Vagina (tissue), 2 donors: ENCODE measurements at regions not wholly inside any gene's neighbourhood (a gene's known extent, or its start where the extent isn't known, plus 50 kb on each side); places are given as distances from the start of the nearest gene placed in this dataset.

Source experiments
- DNase-seq, 2 donors: peaks; one replicate each; pipeline ENCODE4 v3.0.0-alpha.2; 2017; ENCODE audit errors: extremely low spot score in 2 of 2
- H3K27ac ChIP-seq: fragments of 200-600 bp; sonication (generic); one replicate; pipeline ENCODE4 v1.5.1; 2019
- H3K27me3 ChIP-seq: fragments of 200-600 bp; sonication (generic); one replicate; pipeline ENCODE4 v1.5.1; 2019
- H3K36me3 ChIP-seq, 2 donors: fragments of 200-600 bp; sonication (generic); one replicate each; pipeline ENCODE4 v1.5.1; 2017 to 2019
- H3K4me1 ChIP-seq: fragments of 200-600 bp; sonication (generic); one replicate; pipeline ENCODE4 v1.5.1; 2019
- H3K4me3 ChIP-seq, 2 donors: fragments of 200-600 bp; sonication (generic); 1 replicate in 1 of 2; 2 replicates in 1 of 2; pipeline ENCODE4 v1.5.1; 2016 to 2019
- H3K9me3 ChIP-seq: fragments of 200-600 bp; sonication (generic); one replicate; pipeline ENCODE4 v1.5.1; 2019
- CTCF ChIP-seq, 3 experiments: fragments of 450-650 bp in 2 of 3; fragments of 200-600 bp in 1 of 3; sonication (generic) in 1 of 3; IDR thresholded peaks; one replicate each; pipeline ENCODE4 v1.5.1; 2017 to 2019; ENCODE audit warnings: antibody characterized with exemption in 3 of 3, mild to moderate bottlenecking in 2 of 3, moderate library complexity in 2 of 3
- POLR2A ChIP-seq, 2 donors: fragments of 450-650 bp; IDR thresholded peaks; one replicate each; pipeline ENCODE4 v1.6.1; 2017; ENCODE audit warnings: antibody characterized with exemption in 2 of 2, mild to moderate bottlenecking in 2 of 2, moderate library complexity in 2 of 2
- POLR2AphosphoS5 ChIP-seq, 2 donors: sonication (generic); formaldehyde crosslinking; IDR thresholded peaks; one replicate each; pipeline ENCODE4 v1.9.0; 2017; ENCODE audit warnings: antibody characterized with exemption in 2 of 2, mild to moderate bottlenecking in 2 of 2, low read depth in 1 of 2; ENCODE audit not compliant: insufficient read depth in 1 of 2
- intact Hi-C: fragments of 100-400 bp; cut with DNase I; formaldehyde crosslinking; loops from one replicate; pipeline ENCODE4 v1.15.1; 2023

- Histone ChIP-seq H3K36me3 (no peaks in the 10 kb centered on the region), H3K4me3 (no peak overlapping the region), H3K4me1 (no peaks in the 10 kb centered on the region), H3K9me3 (no peaks in the 10 kb centered on the region), H3K27ac (no peak overlapping the region), H3K27me3 (no peaks in the 10 kb centered on the region)
- TF ChIP-seq CTCF (IDR thresholded peaks at IDR 0.05) (no peak), POLR2AphosphoS5 (IDR thresholded peaks at IDR 0.05; ENCODE audit: insufficient read depth in 1 of 2, low read depth in 1 of 2) (no peak), POLR2A (IDR thresholded peaks at IDR 0.05) (no peak)
- intact Hi-C loops: no loop called here
- DNase-seq: no peak
These were observed 502.5 kb upstream of the ADGRL2 start for GRCh38 chr1:81298266-81298665.

GRCh38 chr1:81296601-81297000 is 504.1 kb upstream of the ADGRL2 start:
- Histone ChIP-seq H3K4me3 (no peak overlapping the region), H3K9me3 (no peaks in the 10 kb centered on the region), H3K4me1 (no peaks in the 10 kb centered on the region), H3K36me3 (no peaks in the 10 kb centered on the region), H3K27ac (no peak overlapping the region), H3K27me3 (no peaks in the 10 kb centered on the region)
- DNase-seq: no peak
- no peak for TF ChIP-seq CTCF (IDR thresholded peaks at IDR 0.05)
- no peak for TF ChIP-seq POLR2AphosphoS5 (IDR thresholded peaks at IDR 0.05; ENCODE audit: insufficient read depth in 1 of 2, low read depth in 1 of 2)
- TF ChIP-seq POLR2A (IDR thresholded peaks at IDR 0.05): no peak
- intact Hi-C loops: no loop called here

- Histone ChIP-seq H3K36me3 (no peaks in the 10 kb centered on the region), H3K9me3 (no peaks in the 10 kb centered on the region), H3K27ac (no peak overlapping the region), H3K4me3 (no peak overlapping the region), H3K4me1 (no peaks in the 10 kb centered on the region), H3K27me3 (no peaks in the 10 kb centered on the region)
- intact Hi-C loops: no loop called here
- TF ChIP-seq CTCF (IDR thresholded peaks at IDR 0.05): no peak
- no peak for TF ChIP-seq POLR2A (IDR thresholded peaks at IDR 0.05)
- TF ChIP-seq POLR2AphosphoS5 (IDR thresholded peaks at IDR 0.05; ENCODE audit: insufficient read depth in 1 of 2, low read depth in 1 of 2): no peak
- no peak for DNase-seq
These were observed 510.4 kb upstream of the ADGRL2 start for GRCh38 chr1:81290326-81290725.

GRCh38 chr1:81288689-81289088 is 512.0 kb upstream of the ADGRL2 start:
- no peak for DNase-seq
- no peaks in the 10 kb centered on the region for H3K36me3 ChIP-seq
- intact Hi-C loops: no loop called here
- no peak overlapping the region for H3K27ac ChIP-seq
- TF ChIP-seq POLR2AphosphoS5 (IDR thresholded peaks at IDR 0.05; ENCODE audit: insufficient read depth in 1 of 2, low read depth in 1 of 2) (no peak), POLR2A (IDR thresholded peaks at IDR 0.05) (no peak), CTCF (IDR thresholded peaks at IDR 0.05) (no peak)
- H3K27me3 ChIP-seq: no peaks in the 10 kb centered on the region
- H3K9me3 ChIP-seq: no peaks in the 10 kb centered on the region
- H3K4me1 ChIP-seq: no peaks in the 10 kb centered on the region
- H3K4me3 ChIP-seq: no peak overlapping the region

- intact Hi-C loops: no loop called here
- TF ChIP-seq POLR2A (IDR thresholded peaks at IDR 0.05) (no peak), CTCF (IDR thresholded peaks at IDR 0.05) (no peak), POLR2AphosphoS5 (IDR thresholded peaks at IDR 0.05; ENCODE audit: insufficient read depth in 1 of 2, low read depth in 1 of 2) (no peak)
- no peaks in the 10 kb centered on the region for H3K4me1 ChIP-seq
- DNase-seq: no peak
- no peaks in the 10 kb centered on the region for H3K27me3 ChIP-seq
- H3K9me3 ChIP-seq: no peaks in the 10 kb centered on the region
- no peak overlapping the region for H3K27ac ChIP-seq
- no peaks in the 10 kb centered on the region for H3K36me3 ChIP-seq
- H3K4me3 ChIP-seq: no peak overlapping the region
These were observed 513.2 kb upstream of the ADGRL2 start for GRCh38 chr1:81287411-81288080.
